ENCODE measurements at regions not wholly inside any gene's neighbourhood (a gene's known extent, or its start where the extent isn't known, plus 50 kb on each side); places are given as distances from the start of the nearest gene placed in this dataset.

DNA sequence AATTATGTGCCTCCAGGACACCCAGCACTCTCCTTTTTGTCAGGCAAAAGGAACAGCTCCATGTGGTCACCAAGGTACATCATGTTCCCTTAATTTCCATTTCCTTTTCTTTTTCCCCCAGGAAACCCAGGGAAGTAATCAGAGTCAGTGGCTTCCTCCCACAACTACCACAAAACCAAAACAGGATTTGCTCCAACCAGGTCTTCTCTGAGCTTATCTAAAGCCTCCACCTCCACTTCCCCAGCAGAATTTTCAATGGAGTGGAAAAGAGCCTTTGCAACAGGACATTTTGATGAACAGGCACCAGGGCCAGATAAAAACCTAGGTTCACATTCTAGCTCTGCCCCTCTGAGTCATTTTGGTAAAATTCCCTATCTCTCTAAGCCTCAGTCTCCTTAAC lies 154.3 kb downstream of the NR2F2 start:
- TF ChIP-seq, protein P1, sequence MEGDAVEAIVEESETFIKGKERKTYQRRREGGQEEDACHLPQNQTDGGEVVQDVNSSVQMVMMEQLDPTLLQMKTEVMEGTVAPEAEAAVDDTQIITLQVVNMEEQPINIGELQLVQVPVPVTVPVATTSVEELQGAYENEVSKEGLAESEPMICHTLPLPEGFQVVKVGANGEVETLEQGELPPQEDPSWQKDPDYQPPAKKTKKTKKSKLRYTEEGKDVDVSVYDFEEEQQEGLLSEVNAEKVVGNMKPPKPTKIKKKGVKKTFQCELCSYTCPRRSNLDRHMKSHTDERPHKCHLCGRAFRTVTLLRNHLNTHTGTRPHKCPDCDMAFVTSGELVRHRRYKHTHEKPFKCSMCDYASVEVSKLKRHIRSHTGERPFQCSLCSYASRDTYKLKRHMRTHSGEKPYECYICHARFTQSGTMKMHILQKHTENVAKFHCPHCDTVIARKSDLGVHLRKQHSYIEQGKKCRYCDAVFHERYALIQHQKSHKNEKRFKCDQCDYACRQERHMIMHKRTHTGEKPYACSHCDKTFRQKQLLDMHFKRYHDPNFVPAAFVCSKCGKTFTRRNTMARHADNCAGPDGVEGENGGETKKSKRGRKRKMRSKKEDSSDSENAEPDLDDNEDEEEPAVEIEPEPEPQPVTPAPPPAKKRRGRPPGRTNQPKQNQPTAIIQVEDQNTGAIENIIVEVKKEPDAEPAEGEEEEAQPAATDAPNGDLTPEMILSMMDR (IDR thresholded peaks at IDR 0.05; ENCODE audit: low read depth, low read length) = no peak
- TF ChIP-seq EZH2phosphoT487 (IDR thresholded peaks at IDR 0.05; ENCODE audit: low read depth) = no peak

Measured in OCI-LY3 (cell line).